Hepatocyte (in vitro differentiated cells): ENCODE measurements at regions not wholly inside any gene's neighbourhood (a gene's known extent, or its start where the extent isn't known, plus 50 kb on each side); places are given as distances from the start of the nearest gene placed in this dataset.
"Not testable (repeated sequence)": the region's sequence is repeated elsewhere in the genome, so short reads cannot be mapped to it uniquely, and the experiment has no call there.

ENCODE experiments used
- CTCF ChIP-seq: fragments of 200-600 bp; sonication (generic); IDR thresholded peaks from 2 replicates; pipeline ENCODE4 v1.5.1; 2016; ENCODE audit warnings: antibody characterized with exemption, mild to moderate bottlenecking; ENCODE audit not compliant: poor library complexity
- EZH2 ChIP-seq: fragments of 200-600 bp; sonication (generic); IDR thresholded peaks from 2 replicates; pipeline ENCODE4 v1.6.1; 2016; ENCODE audit warnings: antibody characterized with exemption, mild to moderate bottlenecking, borderline replicate concordance
- EZH2phosphoT487 ChIP-seq: fragments of 200-600 bp; sonication (generic); IDR thresholded peaks from one replicate; pipeline ENCODE4 v1.6.1; 2018; ENCODE audit warnings: antibody characterized with exemption, mild to moderate bottlenecking, low read depth, moderate library complexity; ENCODE audit not compliant: unreplicated experiment, severe bottlenecking

DNA sequence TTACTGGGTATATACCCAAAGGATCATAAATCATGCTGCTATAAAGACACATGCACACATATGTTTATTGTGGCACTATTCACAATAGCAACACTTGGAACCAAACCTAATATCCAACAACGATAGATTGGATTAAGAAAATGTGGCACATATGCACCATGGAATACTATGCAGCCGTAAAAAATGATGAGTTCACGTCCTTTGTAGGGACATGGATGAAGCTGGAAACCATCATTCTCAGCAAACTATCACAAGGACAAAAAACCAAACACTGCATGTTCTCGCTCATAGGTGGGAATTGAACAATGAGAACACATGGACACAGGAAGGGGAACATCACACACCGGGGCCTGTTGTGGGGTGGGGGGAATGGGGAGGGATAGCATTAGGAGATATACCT, 744.0 kb downstream of the SH3BGRL start:
- not testable (repeated sequence) for TF ChIP-seq EZH2, CTCF, EZH2phosphoT487
